Brain microvascular endothelial cell (primary cell): ENCODE measurements at regions not wholly inside any gene's neighbourhood (a gene's known extent, or its start where the extent isn't known, plus 50 kb on each side); places are given as distances from the start of the nearest gene placed in this dataset.

Experiments used
- DNase-seq: peaks from one replicate; pipeline ENCODE4 v3.0.0-alpha.2; 2020
- H3K27ac ChIP-seq: fragments of 250-450 bp; sonication (Bioruptor Pico); 2 replicates; pipeline ENCODE4 v1.5.1; 2020; ENCODE audit warnings: mild to moderate bottlenecking, moderate library complexity
- H3K27me3 ChIP-seq: fragments of 250-450 bp; sonication (Bioruptor Pico); replicated peaks from 2 replicates; pipeline ENCODE4 v1.5.1; 2020; ENCODE audit warnings: mild to moderate bottlenecking
- H3K36me3 ChIP-seq: fragments of 250-450 bp; sonication (Bioruptor Pico); replicated peaks from 2 replicates; pipeline ENCODE4 v1.5.1; 2020; ENCODE audit warnings: mild to moderate bottlenecking
- H3K4me3 ChIP-seq: 2 replicates; pipeline ENCODE4 v1.5.1; 2011; ENCODE audit warnings: low read depth, mild to moderate bottlenecking, control low read depth, low read length, moderate library complexity
- in situ Hi-C: cut with HindIII; loops from 2 replicates; pipeline ENCODE4 v1.10.0; 2017; ENCODE audit warnings: low sequenced_read_pairs, low pct_ligation_motif_present
- TF ChIP-seq, protein P1 (sequence below): IDR thresholded peaks from 2 replicates; pipeline ENCODE4 v1.5.1; 2011; ENCODE audit warnings: low read depth, mild to moderate bottlenecking, moderate library complexity, low read length, control low read depth, inconsistent platforms; ENCODE audit errors: missing control alignments

DNA sequence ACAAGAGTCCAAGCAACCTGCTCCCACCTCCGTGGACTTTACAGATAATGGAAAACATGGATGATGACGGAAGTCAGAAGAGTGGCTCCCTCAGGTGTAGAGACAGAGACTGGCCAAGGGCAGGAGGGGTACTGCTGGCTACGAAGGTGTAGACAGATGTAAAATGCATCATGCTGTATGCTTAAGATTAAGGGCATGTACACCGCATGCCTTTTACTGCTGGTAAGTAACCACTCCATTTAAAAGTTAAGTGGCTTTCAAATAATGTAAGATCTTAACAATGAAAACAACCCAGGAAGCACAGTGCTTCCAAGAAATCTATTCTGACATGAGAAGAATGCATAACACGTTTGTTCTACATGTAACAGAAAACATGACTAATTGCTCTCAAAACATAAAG lies 76.9 kb upstream of the FAM9B start:
- TF ChIP-seq, protein P1, sequence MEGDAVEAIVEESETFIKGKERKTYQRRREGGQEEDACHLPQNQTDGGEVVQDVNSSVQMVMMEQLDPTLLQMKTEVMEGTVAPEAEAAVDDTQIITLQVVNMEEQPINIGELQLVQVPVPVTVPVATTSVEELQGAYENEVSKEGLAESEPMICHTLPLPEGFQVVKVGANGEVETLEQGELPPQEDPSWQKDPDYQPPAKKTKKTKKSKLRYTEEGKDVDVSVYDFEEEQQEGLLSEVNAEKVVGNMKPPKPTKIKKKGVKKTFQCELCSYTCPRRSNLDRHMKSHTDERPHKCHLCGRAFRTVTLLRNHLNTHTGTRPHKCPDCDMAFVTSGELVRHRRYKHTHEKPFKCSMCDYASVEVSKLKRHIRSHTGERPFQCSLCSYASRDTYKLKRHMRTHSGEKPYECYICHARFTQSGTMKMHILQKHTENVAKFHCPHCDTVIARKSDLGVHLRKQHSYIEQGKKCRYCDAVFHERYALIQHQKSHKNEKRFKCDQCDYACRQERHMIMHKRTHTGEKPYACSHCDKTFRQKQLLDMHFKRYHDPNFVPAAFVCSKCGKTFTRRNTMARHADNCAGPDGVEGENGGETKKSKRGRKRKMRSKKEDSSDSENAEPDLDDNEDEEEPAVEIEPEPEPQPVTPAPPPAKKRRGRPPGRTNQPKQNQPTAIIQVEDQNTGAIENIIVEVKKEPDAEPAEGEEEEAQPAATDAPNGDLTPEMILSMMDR: no peak
- Histone ChIP-seq H3K36me3 (no peaks in the 10 kb centered on the region), H3K4me3 (no peak overlapping the region), H3K27me3 (no peaks in the 10 kb centered on the region), H3K27ac (no peak overlapping the region)
- in situ Hi-C loops: no loop called here
- no peak for DNase-seq

DNA sequence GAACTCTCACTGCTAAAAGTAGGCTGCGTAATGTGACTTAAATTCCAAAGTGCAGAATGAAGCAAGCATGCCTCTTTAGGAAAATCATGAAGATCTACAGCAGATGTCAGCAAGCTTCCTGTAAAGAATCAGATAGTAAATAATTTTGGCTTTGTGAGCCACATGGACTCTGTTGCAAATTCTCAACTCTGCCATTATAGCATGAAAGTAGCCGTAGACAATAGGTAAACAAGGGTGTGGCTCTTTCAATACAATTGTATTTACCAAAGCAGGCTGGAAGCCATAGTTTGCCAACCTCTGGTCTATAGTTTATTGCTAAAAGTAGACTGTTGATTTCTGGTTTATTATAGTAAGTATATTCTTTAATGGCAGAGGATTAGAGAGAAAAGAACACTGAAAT lies 80.3 kb upstream of the FAM9B start:
- H3K27ac ChIP-seq: no peak overlapping the region
- TF ChIP-seq, protein P1: no peak
- in situ Hi-C loops: no loop called here
- no peaks in the 10 kb centered on the region for H3K27me3 ChIP-seq
- no peaks in the 10 kb centered on the region for H3K36me3 ChIP-seq
- no peak for DNase-seq
- H3K4me3 ChIP-seq: no peak overlapping the region

DNA sequence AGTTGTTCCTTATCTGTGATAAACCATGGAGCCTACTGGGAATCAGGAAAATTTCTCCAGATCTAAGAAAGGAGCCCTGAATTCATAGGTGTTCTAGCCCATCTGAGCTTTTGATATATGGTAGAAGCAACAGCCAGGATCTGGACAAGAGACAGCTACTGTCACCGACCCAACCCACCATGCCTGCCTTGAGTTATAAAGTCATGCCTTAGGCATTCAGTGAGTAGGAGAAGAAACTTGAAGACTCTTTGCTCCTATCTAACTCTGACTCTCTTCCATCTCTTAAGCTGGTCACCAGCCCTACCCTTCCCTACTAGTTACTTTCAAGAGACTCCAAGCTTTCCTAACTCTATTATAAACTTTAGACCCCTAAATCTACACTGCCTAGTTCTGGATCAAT lies 83.9 kb upstream of the FAM9B start:
- in situ Hi-C loops: no loop called here
- Histone ChIP-seq H3K27me3 (no peaks in the 10 kb centered on the region), H3K27ac (no peak overlapping the region), H3K4me3 (no peak overlapping the region), H3K36me3 (no peaks in the 10 kb centered on the region)
- DNase-seq: no peak
- TF ChIP-seq, protein P1: no peak

DNA sequence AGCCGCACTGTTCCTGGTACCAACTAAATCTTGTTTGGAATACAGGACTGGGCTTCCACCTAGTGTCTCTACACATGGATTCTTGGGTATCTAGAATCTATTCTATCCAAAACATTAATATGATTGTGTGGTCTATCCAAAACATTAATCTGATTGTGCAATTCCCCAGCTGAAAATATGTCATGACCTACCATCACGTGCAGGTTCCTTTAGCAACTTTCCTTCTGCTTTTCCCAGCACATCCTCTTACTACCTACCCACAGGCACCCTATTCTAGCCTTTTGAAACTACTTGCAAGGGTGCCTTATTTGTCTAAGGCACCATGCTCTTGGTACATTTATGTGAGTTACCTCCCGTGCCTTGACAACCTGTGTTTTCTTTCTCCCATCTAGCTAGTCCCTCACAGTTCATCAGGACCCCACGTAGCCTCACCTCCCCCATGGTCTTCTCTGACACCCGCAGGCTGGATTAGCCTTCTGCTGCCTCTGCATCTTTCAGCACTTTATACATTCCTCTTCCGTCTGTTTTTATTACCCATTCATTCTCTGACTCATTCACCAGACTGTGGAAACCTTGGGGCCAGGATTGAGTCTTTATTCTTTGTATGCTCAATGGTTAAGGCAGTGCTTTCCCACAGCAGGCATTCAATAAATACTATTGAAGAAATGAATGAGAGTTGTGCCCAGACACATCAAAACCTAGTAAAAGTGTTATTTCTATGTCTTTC lies 88.8 kb upstream of the FAM9B start:
- H3K27me3 ChIP-seq: no peaks in the 10 kb centered on the region
- no peak overlapping the region for H3K27ac ChIP-seq
- no peaks in the 10 kb centered on the region for H3K36me3 ChIP-seq
- H3K4me3 ChIP-seq: no peak overlapping the region
- TF ChIP-seq, protein P1: no peak
- DNase-seq: peak; percentile 35
- in situ Hi-C loops: no loop called here

DNA sequence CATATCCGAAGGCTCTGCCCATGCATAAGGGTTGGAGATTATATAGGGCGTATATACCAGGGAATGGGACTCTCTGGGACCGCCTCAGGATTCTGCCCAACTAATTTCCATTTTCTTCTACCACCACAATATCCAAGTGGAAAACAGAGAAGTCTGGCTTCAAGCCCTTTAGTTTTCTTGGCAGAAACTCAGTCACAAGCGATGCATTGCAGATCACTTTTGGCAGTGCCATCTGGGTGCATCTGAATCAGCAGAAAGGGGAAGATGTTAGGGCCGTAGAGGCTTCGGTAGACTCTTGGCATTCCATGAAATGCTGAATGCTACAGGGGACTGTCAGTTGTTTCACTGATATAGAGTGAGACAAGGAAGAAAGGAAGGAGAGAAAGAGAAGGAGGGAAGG lies 94.1 kb upstream of the FAM9B start:
- Histone ChIP-seq H3K4me3 (no peak overlapping the region), H3K36me3 (no peaks in the 10 kb centered on the region), H3K27me3 (no peaks in the 10 kb centered on the region), H3K27ac (no peak overlapping the region)
- DNase-seq: no peak
- in situ Hi-C loops: no loop called here
- TF ChIP-seq, protein P1: no peak

DNA sequence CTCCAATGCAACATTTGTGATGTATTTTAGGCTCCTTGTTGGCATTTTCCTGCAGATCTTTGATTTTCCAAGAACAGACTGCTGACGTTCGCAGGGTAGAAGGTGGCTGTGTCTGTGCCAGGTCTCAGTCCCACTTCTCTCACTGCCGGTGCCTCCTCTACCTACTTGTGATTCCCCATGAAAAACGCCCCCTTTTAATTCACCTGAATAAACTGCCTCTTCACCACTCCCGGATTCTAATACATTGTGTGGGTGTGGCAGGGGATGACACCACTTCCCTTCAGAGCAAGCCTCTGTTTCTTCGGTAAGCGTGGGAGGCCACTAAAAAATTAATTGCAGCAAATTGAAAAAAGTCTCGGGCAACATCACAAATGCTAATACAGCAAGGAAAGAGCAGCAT lies 96.1 kb upstream of the FAM9B start:
- no peak overlapping the region for H3K4me3 ChIP-seq
- TF ChIP-seq, protein P1: no peak
- DNase-seq: no peak
- H3K27me3 ChIP-seq: no peaks in the 10 kb centered on the region
- H3K36me3 ChIP-seq: no peaks in the 10 kb centered on the region
- in situ Hi-C loops: no loop called here
- H3K27ac ChIP-seq: no peak overlapping the region
